ENCODE measurements at regions not wholly inside any gene's neighbourhood (a gene's known extent, or its start where the extent isn't known, plus 50 kb on each side); places are given as distances from the start of the nearest gene placed in this dataset.

DNA sequence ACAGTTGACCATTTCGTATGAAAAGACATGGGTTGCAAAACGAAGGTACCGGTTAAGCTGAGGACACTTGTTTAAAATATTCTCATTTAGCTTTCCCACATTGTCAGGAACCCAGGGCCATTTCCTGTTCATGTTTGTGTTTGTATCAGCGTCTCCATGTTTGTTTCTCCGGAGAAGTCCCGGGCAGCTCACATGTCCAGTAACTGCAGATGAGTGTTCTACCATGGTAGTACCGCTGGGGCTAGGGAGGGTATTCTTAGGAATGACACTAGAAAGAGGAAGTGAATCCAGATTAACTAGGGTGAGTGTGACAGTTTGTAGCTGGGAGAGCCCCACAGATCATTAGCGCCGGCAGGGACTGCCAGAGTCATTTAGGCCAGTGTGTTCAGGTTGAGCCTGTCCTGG lies 50.0 kb upstream of the EVL start:
- TF ChIP-seq, protein P1, sequence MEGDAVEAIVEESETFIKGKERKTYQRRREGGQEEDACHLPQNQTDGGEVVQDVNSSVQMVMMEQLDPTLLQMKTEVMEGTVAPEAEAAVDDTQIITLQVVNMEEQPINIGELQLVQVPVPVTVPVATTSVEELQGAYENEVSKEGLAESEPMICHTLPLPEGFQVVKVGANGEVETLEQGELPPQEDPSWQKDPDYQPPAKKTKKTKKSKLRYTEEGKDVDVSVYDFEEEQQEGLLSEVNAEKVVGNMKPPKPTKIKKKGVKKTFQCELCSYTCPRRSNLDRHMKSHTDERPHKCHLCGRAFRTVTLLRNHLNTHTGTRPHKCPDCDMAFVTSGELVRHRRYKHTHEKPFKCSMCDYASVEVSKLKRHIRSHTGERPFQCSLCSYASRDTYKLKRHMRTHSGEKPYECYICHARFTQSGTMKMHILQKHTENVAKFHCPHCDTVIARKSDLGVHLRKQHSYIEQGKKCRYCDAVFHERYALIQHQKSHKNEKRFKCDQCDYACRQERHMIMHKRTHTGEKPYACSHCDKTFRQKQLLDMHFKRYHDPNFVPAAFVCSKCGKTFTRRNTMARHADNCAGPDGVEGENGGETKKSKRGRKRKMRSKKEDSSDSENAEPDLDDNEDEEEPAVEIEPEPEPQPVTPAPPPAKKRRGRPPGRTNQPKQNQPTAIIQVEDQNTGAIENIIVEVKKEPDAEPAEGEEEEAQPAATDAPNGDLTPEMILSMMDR (IDR thresholded peaks at IDR 0.05), result no peak
- TF ChIP-seq EP300 (IDR thresholded peaks at IDR 0.05; ENCODE audit: low read depth), result no peak
